C4-2B (cell line): ENCODE measurements at regions not wholly inside any gene's neighbourhood (a gene's known extent, or its start where the extent isn't known, plus 50 kb on each side); places are given as distances from the start of the nearest gene placed in this dataset.

Experiments used
- ZFX ChIP-seq: fragments of 450-650 bp; IDR thresholded peaks from 2 replicates; pipeline ENCODE4 v1.6.1; 2017
- TF ChIP-seq, protein P1 (sequence below): fragments of 450-650 bp; conservative IDR thresholded peaks from 2 replicates; pipeline ENCODE4 v1.5.1; 2017; ENCODE audit warnings: mild to moderate bottlenecking

- TF ChIP-seq, protein P1, sequence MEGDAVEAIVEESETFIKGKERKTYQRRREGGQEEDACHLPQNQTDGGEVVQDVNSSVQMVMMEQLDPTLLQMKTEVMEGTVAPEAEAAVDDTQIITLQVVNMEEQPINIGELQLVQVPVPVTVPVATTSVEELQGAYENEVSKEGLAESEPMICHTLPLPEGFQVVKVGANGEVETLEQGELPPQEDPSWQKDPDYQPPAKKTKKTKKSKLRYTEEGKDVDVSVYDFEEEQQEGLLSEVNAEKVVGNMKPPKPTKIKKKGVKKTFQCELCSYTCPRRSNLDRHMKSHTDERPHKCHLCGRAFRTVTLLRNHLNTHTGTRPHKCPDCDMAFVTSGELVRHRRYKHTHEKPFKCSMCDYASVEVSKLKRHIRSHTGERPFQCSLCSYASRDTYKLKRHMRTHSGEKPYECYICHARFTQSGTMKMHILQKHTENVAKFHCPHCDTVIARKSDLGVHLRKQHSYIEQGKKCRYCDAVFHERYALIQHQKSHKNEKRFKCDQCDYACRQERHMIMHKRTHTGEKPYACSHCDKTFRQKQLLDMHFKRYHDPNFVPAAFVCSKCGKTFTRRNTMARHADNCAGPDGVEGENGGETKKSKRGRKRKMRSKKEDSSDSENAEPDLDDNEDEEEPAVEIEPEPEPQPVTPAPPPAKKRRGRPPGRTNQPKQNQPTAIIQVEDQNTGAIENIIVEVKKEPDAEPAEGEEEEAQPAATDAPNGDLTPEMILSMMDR, result no peak
- TF ChIP-seq ZFX, result no peak
Measured at GRCh38 chrX:5490786-5491563, 737.7 kb downstream of the NLGN4X start.
